Fibroblast of skin of right quadriceps (primary cell): ENCODE measurements at regions not wholly inside any gene's neighbourhood (a gene's known extent, or its start where the extent isn't known, plus 50 kb on each side); places are given as distances from the start of the nearest gene placed in this dataset.

Experiments
- DNase-seq: peaks from one replicate; pipeline ENCODE4 v3.0.0-alpha.2; 2013

DNA sequence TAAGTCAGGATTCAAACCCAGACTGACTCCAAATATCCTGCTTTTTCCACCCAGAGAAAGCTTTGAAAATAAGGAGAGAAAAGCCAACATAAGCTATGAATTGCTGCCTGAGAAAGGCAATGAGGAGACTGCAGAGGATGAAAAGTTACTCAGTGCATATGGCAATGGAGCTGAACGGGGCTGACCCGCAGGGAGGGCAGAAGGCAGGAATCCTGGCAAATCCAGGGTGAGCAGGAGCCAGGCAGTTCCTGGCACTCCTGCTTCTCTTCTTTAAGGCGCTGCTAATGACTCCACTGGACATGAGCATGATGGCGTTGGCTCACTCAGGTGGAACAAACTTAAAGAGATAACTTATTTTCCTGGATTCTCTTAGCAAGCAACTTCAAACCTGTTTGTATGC is 95.2 kb upstream of the TMCC3 start:
- no peak for DNase-seq

DNA sequence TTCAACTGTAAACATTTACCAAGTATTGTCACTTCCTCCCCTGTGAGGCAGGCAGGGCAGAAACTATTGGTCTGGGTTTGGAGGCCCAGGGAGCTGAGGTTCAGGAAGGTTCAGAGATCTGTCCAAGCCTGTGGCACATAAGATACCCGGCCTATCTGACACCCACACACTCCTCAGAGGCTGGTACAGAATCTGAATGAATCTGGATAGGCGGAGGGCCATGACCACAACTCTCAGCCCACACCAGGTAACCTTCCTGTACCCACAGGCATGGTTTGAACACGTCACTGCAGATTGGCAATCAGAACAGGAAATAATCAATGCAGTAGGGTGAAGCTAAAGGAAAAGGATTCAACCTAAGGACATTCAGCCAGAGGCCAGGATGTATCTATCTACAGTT is 92.8 kb upstream of the TMCC3 start:
- no peak for DNase-seq

DNA sequence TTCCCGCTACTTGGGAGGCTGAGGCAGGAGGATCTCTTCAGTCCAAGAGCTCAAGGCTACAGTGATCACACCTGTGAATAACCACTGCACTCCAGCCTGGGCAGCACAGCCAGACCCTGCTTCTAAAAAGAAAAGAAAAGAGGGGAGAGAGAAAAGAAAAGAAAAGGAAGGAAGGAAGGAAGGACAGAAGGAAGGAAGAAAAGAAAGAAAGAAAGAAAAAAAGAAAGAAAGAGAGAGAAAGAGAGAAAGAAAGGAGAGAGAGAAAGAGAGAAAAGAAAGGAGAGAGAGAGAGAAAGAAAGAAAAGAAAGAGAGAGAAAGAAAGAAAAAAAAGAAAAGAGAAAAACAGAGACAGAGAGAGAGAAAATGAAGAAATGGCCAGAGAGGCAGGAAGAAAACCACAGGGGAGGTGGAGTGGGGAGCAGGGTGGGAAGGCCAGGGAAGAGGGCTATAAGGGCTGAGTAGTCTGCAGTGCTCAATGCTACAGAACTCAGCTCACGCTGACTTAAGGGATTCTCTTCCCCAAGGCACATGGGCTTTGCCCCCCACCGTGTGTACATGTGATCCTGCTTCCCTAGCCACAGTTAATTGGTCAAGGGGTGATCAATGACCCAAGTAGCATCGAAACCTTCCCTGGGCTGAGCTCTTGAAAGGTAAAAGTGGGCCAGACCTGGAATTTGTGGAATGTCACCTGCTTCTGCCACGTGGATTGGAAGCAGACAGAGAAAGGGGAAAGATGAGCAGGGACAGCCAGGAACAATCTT is 90.4 kb upstream of the TMCC3 start:
- DNase-seq, result no peak

DNA sequence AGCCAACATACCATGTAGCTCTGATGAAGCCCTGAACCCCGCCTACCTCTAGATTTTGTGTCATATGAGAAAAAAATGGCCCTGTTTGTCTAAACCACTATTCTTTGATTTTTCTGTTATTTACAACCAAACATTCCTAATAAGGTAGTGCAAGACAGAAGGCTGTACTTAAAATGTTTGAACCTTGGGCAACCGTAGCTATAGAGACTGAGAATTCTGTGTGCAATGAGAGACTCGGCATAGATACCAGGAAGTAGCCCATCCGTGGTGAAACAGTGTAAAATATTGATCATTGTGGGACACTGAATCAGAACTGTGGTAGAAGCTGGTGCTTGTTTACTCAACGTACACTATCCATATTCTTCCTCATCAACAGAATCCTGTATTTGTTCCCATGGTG is 86.5 kb upstream of the TMCC3 start:
- DNase-seq, result no peak

DNA sequence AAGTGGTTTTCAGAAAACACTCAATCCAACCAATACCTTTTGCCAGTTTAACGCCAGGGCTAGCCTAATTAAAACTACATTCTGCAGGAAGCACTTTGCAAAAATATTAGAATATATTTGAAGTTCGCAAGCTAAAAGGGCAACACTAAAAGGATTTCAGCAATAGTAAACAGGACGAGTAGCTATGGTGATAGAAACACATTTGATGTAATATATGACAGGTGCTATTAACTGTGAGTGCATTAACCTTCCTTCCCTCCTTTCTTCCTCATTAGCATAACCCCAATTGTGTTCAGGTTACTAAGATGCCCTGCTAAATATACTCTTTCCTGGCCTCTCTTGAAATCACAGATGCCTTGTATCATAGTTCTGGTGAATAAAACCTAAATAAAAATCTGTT is 85.6 kb upstream of the TMCC3 start:
- no peak for DNase-seq

DNA sequence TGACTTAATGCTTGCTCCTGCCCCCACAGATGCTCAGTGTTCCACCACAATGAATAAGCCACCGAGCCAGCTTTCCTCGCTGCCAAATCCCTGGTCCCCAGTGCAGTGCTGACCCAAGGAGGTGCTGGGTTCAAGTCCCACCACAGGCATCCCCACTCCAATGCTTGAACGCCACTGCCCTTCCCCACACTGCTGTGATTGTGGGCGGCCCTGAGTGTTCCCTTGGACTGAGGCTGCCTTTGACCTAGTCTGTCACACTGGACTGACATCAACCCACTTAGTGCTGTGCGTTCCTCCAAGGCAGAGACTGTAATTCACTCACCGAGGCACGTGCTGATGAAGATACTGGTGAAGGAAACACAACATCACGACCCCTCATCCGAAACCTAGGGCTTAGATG is 83.4 kb upstream of the TMCC3 start:
- no peak for DNase-seq

DNA sequence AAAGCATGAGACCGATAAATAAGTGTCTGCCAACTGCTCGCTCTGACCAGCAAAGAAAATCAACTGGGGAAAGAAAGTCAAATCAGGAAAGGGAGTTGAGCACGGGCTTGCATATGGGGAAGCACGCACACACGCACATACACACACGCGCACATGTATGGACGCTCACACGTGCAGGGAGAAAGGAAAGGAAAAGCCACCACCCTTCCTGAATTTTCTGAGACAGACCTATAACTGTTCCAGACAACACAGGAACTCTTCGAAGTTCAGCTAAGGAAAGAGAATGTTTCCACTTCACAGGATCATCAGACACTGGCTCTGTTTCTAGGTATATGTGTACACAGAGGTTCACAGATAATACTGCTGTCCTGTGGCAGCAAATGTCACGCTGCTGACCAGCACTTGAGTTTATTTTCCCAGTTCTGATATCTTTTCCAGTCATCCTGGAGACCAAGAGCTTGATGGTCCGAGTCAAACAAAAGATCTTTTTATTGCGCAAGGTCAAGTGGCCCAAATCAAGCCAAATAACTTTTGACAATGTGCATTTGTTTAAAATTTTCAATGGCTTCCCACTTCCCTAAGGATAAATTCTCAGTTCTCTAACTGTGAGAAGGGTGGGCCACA is 82.1 kb upstream of the TMCC3 start:
- no peak for DNase-seq

DNA sequence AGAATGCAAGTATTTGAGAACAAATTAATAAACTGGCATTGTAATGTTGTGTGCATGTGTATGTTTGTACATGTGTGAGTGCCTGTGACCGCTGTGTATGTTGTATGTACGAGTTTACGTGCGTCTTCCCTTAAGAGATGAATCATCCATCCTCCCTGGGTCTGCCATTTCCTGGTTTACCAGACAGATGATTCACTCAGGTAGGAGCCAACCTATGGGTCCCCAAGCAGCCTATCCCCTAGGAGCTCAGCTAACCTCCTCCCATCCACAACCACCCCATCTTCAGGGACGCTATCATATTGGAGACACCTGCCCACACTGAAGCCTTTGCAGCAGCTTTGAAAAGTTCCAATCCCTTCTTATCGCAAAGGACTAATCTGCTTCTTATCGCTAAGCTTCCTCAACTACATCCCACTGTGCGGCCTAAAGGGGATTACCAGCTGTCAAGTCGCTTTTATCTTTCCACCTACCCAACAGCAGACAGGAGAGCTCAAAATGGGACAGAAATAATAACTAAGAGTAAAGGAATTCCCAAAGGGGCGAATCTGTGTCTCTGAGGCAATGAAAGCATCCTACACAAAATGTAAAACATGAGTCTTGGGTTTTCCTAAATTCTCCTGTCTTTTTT is 81.5 kb upstream of the TMCC3 start:
- DNase-seq, result no peak

DNA sequence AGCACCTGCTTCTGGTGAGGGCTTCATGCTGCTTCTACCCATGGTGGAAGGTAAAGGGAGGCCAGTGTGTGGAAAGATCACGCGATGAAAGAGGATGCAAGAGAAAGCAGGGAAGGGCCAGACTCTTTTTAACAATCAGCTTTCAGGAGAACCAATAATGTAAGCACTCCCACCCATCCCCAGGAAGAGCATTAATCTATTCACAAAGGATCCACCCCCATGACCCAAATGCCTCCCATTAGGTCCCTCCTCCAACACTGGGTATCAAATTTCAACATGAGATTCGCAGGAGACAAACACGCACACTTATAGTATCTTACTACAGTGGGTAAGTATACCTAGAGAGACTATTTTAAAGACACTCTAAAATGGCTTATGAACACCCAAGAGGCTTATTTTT is 80.5 kb upstream of the TMCC3 start:
- DNase-seq, result no peak

DNA sequence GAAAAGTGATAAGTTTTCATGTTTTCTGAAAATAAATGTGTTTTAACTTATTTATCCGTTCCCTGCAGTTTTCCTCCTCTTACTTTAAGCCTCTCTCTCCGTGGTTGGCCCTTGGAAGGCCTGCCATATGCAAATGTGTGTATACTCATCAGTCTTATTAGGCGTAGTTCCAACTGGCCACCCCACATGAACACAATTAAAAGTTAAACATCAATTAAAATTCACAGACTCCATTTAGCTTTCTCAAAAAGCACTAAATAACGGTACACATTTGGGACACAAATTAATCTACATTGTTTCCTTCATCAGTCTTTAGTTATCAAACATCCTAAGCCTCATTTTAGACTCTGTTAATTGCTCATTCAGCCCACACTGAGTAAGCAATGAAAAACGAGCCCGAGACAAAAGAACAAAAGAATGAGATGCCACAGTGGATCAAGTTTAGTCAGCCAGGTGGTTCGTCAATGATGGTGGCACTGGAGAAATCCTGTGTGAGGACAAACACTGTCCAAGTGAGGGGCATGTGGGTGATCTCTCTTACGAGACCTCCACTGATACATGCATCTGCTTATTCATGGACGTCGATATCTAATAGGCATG is 76.0 kb upstream of the TMCC3 start:
- no peak for DNase-seq

DNA sequence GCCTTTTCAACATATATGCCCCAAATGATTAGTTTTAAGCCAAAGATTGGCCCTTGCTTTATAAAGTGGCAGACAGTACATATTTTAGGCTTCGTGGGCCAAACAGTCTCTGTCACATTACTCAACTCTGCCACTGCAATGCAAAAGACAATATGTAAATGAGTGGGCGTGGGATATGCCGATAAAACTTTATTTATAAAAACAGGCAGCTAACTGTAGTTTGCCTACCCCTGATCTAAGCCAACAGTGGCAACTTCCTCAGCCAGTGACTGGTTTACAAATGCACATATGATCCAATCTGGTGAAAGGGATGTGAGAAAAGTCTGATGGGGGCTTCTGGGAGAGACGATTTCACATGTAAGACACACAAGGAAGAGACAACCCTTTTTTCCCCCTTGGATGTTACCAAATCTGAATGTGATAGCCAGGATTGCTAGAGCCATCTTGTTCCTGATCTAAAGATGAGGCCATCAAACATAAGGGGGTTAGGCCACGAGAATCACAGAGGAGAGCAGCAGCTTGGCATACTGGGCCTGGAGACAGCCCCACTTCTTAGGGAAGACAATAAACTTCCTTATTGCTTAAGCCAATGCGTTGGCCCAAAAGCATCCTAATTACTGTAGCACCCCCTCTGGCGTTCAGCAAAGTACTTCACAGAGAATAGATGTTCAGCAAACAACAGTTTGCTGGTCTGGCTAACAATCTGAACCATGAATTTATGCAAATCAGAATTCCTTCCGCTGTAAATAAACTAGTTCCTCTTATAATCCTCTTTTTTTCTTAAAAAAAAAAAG is 75.2 kb upstream of the TMCC3 start:
- peak; percentile 27 for DNase-seq

DNA sequence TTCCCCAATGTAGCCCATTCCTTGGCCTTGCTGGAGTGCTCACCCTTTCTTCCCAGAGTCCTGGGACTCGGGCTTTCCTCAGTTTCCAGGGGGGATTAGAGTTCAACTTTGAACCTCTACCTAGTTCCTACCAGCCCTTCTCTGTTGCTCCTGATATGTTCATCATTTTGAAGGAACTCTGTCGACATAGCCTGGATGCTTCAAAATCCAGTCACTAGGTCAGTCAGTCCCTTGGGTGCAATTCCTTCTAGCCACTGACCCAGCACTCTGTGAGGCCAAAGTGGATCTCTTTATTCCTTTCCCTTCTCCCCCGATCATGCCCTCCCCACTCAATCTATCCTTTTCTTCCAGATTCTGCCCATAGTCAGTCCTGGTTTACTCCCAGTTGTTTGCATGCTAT is 72.3 kb upstream of the TMCC3 start:
- DNase-seq, result no peak

DNA sequence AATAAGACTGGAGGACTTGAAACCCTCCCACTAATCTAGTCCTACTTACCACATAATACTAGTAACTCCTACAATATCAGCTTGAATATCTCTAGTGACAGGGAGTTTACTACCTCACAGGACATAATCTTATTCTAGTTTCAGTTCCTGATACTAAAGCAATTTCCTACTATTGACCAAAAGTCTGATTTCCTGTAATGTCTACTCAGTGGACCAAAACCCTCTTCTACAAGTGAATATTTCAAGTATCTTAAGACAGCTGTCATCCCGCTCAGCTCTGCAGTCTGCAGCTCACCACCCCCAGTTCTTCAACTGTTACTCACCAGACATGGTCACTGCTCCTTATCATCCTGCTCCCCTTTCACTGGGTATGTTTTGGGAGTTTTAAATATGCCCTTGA is 70.8 kb upstream of the TMCC3 start:
- DNase-seq, result no peak

DNA sequence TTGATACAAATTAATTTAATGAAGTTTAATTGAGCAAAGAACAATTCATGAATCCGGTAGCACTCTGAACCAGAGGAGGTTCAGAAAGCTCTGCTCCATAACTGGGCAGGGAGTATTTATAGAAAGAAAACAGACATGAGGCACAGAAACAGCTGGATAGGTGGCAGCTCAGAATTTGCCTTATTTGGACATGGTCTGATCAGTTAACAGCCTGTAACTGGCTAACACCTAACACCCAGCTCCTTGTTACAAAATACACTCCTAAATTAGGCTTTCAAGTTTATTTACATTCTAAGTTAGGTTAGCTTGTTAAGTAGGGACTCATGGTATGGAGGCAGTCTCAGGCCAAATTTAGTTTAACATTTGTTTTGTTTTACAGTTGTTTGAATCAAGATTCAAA is 67.8 kb upstream of the TMCC3 start:
- DNase-seq, result peak; percentile 9

DNA sequence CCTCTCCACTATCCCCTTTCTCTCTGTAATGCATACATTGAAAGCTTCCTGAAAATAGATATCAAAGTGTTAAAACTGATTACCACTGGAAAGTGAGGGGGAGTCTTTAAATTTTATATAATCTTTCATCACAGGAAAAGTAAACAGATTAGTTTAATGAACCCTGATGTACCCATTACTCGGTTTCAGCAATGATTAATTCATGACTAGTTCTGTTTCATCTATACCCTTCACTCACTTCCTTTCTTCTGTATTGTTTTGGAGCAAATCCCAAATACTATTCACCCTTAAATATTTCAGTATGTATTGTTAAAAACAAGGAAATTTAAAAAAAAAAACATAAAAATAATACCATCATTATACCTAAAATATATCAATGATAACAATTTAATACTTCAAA is 67.3 kb upstream of the TMCC3 start:
- DNase-seq, result no peak

DNA sequence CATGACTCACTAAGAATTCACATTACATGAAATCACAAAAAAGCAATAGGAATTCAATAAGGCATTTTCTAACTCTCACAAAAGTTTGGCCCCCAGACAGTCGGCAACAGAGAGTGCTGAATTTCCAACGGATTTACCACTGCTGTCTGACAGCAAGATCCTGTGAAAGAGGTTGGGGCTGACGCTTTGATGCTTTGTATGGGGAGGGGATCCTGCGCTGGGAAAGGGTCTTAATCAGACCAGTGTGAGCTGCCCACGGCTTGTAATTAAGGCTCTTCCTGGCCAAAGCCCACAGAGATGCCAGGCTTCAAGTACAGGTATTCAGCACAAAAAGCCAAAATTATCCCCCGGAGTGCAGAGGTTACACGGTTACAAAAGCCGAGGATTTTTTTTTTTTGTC is 66.8 kb upstream of the TMCC3 start:
- no peak for DNase-seq

DNA sequence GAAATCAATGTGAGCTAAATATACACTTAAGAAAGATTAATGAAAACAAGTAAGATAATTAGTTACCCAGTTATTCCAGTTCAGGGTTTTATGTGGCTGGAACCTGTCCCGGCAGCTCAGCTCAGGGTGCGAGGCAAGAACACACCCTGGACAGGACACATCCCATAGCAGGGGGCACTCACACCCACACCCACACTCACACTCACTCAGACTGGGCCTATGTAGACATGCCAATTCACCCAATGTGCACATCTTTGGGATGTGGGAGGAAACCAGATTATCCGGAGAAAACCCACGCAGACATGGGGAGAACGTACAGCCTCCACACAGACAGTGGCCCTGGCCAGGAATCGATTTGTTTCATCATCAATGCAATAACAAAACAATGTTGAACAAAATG is 66.0 kb upstream of the TMCC3 start:
- DNase-seq, result no peak

DNA sequence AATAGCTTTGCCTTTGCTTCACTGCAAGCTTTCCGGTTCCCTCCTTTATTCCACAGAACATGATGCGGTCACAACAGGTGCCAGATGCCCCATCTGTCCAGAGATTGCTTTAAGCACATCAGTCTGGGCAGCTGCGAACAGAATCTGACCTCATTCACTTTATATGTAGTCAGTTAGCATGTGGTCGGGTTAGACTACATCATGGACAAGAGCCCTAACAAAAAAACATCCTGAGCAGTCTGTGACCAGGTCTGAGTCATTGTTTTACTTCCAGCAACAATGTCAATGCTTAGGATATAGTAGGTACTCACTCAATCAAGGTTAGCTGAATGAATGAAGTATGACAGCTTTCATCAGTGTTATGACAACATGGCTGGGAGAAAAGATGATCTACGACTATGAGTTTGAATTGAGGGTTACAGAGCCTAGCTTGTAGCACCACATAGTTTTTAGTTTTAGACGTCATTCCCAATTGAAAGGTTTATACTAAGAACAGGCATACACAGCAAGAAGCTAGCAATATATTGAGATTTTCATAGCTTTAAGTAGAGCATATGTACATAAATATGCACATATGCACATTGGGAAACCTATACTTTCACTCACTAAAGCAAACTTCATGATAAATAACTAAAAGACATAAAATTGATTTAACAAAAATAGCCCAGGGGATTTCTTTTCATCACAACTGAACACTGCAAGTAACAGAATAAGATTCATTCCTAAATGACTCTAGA is 64.2 kb upstream of the TMCC3 start:
- peak; percentile 44 for DNase-seq

DNA sequence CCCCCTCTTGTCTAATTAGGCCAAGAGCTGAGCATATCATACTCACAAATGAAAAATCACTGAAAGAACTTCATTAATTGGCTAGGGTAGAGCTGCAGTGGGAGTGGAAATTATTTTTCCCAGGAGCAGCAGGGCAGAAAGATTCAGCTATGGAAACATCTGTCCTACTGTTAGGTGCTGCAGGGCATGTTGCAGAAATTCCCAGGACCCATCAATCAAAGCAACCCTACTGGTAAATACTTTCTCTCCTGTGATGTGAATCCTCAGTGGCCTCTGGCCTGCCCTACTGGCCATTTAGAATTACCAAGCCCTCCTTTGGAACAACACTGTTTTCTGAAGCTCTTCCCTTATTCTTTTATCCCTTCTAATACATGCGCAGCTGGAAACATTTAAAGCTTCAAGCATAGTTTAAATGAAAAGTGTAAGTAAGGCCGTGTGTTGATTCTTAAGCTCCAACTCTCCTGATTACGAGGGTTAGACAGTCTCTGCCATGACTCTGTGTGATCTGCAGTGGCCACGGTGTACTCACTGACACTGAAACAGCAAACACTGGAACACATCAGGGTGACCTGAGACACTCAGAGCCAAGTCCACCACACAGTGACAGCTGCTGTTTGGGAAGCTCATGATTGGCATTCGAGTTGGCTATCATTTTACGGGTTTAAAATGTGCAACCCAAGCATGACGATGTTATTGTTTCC is 62.6 kb upstream of the TMCC3 start:
- no peak for DNase-seq

DNA sequence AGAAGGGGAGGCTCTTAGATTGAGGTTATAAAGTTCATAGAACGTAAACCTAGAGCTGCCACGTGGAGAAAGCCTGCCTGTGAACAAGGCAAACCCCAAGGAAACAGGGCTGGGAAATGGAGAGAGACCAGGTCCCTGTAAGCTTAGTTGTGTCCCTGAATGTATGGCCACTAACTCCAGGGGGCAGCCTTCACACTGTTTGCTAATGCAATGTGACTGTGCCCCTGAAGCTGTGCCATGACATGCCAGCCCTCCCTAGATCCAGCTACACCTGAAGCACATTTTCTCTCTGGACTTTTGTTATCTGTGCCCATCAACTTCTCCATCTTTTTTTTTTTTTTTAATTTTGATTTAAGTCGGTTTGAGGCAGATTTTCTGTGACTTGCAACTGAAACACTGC is 60.6 kb upstream of the TMCC3 start:
- DNase-seq, result no peak

DNA sequence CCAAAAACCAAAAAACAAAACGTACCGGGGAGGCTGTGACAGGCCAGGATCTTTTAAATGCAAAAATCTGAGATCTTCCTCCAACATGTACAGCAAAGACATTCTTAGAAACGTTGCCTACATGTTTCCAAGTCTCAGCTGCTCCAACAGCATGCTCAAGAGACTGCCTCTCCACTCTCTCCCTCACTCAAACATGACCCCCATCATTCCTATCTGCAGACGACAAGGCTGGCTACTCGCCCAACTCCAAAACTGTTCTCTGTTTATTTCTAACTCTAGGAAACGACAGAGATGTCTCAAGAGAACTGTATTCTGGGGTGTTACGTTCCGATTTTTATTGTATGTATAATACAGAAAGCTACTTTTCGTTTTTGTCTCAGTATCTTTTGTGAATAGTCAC is 57.5 kb upstream of the TMCC3 start:
- DNase-seq, result peak; percentile 63

DNA sequence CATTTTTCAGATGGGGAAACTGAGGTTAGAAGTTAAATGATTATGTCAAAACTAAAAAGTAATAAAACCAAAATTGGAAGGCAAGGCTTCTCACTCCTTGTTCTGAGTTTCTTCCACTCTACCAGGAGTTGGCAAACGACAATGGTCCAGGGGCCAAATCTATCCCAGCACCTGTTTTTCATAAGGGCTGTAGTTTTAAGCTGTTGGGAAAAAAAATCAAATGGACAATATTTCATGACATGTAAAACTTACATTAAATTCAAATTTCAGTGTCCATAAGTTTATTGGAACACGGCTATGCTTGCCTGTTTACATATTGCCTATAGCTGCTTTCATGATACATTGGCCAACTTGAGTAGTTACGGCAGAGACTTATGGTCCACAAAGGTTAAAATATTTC is 56.7 kb upstream of the TMCC3 start:
- no peak for DNase-seq
